Activated naive CD4-positive, alpha-beta T cell treated with anti-CD3 and anti-CD28 coated beads, Interleukin-2, amount 50 U/mL, for 72 hours (primary cell): ENCODE measurements at regions not wholly inside any gene's neighbourhood (a gene's known extent, or its start where the extent isn't known, plus 50 kb on each side); places are given as distances from the start of the nearest gene placed in this dataset.
"Not testable (repeated sequence)": the region's sequence is repeated elsewhere in the genome, so short reads cannot be mapped to it uniquely, and the experiment has no call there.

Experiments
- ATAC-seq, 2 donors: fragments of 150-1000 bp; cut with Tn5 transposase; 2 replicates each; pipeline ENCODE4 v1.10.0; 2021; ENCODE audit warnings: mild to moderate bottlenecking in 2 of 2, moderate library complexity in 2 of 2
- DNase-seq, 2 donors: peaks; one replicate each; pipeline ENCODE4 v3.0.0; 2021 to 2022; ENCODE audit warnings: low spot score in 2 of 2
- H3K27ac Mint-ChIP-seq, 2 donors: one replicate each; pipeline ENCODE4 v1.8.0; 2022; ENCODE audit warnings: mild to moderate bottlenecking in 2 of 2, mixed read lengths in 2 of 2
- H3K36me3 Mint-ChIP-seq, 2 donors: one replicate each; pipeline ENCODE4 v1.8.0; 2022; ENCODE audit warnings: mixed read lengths in 2 of 2
- H3K9me3 Mint-ChIP-seq, 2 donors: one replicate each; pipeline ENCODE4 v1.8.0; 2022; ENCODE audit warnings: mixed read lengths in 2 of 2

DNA sequence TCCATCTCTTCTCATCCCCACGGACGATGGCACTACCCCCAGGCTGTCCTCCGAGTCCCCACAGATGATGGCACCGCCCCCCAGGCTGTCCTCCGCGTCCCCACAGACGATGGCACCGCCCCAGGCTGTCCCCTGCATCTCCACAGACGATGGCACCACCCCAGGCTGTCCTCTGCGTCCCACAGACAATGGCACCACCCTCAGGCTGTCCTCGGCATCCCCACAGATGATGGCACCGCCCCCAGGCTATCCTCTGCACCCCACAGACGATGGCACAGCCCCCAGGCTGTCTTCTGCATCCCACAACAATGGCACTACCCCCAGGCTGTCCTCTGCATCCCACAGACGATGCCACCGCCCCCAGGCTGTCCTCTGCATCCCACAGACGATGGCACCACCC is 57.4 kb upstream of the PTCH1 start:
- no peak overlapping the region for H3K27ac Mint-ChIP-seq
- no peak for DNase-seq
- peaks cover 0 to 6% of the 10 kb centered on the region in 2 donors for H3K36me3 Mint-ChIP-seq
- no peaks in the 10 kb centered on the region for H3K9me3 Mint-ChIP-seq
- ATAC-seq: no peak

DNA sequence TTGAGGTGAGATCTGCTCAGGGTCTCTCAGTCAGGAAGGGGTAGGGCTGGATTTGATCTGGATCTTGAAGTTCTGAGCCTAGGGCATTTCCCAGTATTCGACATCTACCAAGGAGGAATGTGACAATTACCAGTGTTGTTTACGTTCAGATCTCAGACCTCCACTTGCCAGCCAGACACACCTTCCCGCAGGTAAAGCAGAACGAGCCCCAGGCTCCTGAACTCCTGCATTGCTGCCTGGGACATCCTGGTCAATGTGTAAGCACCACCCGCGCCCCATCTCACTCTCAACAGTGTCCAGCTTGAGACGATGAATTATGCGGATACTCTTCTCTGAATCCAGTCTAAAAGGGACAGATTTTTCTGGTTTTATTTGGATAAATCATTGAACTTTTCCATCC is 56.7 kb upstream of the PTCH1 start:
- Mint-ChIP-seq H3K9me3 (no peaks in the 10 kb centered on the region), H3K36me3 (peaks cover 0 to 6% of the 10 kb centered on the region in 2 donors), H3K27ac (no peak overlapping the region)
- ATAC-seq (no peak), DNase-seq (no peak)

DNA sequence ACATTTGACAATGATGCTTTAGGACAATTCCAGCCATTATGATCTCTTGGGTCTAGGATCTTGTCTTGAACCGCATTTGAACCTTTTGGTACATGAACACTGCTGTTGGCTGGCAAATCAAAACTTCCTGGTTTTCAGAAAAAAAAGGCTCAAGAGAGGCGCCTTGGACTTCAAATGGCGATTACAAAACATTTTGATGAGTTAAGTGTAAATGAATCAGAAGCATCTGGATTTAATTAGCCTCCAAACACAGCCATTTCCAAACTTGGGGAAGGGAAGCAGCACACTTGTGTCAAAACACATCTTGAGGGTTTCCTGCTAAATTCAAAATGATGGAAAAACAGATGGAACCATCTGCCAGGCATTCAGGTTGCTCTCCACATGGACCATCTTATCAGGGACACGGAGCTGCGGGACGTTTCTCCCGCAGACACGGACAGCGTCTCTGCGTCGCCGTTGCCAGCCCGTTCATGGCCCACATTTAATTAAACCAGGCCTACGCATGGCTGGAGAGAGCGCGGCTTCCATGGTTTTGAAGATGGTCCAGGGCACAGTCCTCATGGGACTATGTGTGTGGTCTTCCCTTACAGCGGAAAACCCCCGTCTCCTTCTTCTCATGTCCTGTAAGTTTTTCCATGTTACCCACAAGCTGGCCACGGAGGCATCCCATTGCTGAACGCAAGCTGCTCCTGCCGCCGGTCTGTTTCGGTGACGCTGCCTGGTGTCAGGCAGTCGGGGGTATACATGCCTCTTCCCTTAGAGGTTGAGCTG is 55.8 kb upstream of the PTCH1 start:
- DNase-seq: no peak
- H3K9me3 Mint-ChIP-seq: no peaks in the 10 kb centered on the region
- H3K36me3 Mint-ChIP-seq: peaks cover 0 to 6% of the 10 kb centered on the region in 2 donors
- H3K27ac Mint-ChIP-seq: no peak overlapping the region
- no peak for ATAC-seq

DNA sequence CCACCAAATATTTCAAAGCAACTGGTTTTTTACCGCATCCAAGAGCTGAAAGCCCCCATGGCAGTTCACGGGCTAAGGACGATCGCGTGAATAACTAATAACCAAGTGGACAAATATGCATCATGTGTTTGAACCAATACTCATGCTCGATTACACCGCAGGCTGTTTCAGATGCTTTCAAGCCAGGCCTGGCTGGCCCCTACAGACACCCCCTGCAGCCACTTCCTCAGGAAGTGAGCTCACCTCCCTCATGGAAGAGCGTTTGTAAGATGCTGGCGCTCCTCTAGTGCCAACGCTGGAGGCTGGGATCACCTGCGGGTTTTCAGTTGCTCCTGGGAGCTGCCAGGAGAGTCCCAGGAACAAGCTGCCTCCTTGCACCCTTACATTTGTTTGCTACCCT is 53.9 kb upstream of the PTCH1 start:
- Mint-ChIP-seq H3K9me3 (no peaks in the 10 kb centered on the region), H3K36me3 (peaks cover 0 to 6% of the 10 kb centered on the region in 2 donors), H3K27ac (no peak overlapping the region)
- DNase-seq (no peak), ATAC-seq (no peak)

DNA sequence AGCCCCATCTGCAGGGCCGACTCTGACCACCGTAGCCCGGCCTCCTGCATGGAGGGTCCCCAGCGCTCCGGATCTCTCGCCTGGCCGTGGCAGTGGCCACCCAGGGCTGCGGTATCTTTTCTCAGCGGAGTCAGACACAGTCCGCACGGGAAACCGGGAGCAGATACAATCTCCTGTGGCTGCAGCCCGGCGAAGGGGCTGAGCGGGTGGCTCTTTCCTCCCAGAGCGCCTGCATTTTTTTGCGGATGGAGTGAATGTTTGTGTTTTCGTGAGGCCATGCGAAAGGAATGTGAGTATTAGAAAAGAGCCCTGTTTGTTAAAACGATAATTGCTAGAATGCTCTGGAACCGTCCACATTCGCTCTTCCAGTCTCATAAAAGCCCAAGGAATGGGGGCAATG is 53.4 kb upstream of the PTCH1 start:
- ATAC-seq (no peak), DNase-seq (no peak)
- H3K9me3 Mint-ChIP-seq: no peaks in the 10 kb centered on the region
- H3K27ac Mint-ChIP-seq: no peak overlapping the region
- H3K36me3 Mint-ChIP-seq: peaks cover 0 to 6% of the 10 kb centered on the region in 2 donors

DNA sequence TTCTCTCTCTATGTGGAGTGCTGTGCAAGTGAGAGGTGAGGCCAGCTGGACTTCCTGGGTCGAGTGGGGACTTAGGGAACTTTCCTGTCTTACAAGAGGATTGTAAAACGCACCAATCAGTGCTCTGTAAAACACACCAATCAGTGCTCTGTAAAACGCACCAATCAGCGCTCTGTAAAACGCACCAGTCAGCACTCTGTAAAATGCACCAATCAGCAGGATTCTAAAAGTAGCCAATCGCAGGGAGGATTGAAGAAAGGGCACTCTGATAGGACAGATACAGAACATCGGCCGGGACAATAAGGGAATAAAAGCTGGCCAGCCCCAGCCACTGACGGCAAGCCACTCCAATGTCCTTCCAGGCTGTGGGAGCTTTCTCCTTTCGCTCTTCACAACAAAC is 52.0 kb upstream of the PTCH1 start:
- H3K9me3 Mint-ChIP-seq, DNase-seq, H3K36me3 Mint-ChIP-seq, ATAC-seq, H3K27ac Mint-ChIP-seq: not testable (repeated sequence)
